ENCODE measurements at regions not wholly inside any gene's neighbourhood (a gene's known extent, or its start where the extent isn't known, plus 50 kb on each side); places are given as distances from the start of the nearest gene placed in this dataset.

- peak; percentile 6 for DNase-seq (ENCODE audit: low spot score)
These were observed 1044.8 kb downstream of the DTWD2 start for GRCh38 chr5:117943541-117943940.

GRCh38 chr5:117942861-117943519, 1045.4 kb downstream of the DTWD2 start:
- peak; percentile 6 for DNase-seq (ENCODE audit: low spot score)

GRCh38 chr5:117893211-117893610, 1095.1 kb downstream of the DTWD2 start:
- DNase-seq (ENCODE audit: low spot score) = no peak

GRCh38 chr5:117892360-117892759, 1096.0 kb downstream of the DTWD2 start:
- DNase-seq (ENCODE audit: low spot score) = no peak

- no peak for DNase-seq (ENCODE audit: low spot score)
These were observed 1098.8 kb downstream of the DTWD2 start for GRCh38 chr5:117889596-117889995.

- peak; percentile 56 for DNase-seq (ENCODE audit: low spot score)
These were observed 1099.7 kb downstream of the DTWD2 start for GRCh38 chr5:117888688-117889087.

- no peak for DNase-seq (ENCODE audit: low spot score)
These were observed 1106.7 kb downstream of the DTWD2 start for GRCh38 chr5:117881426-117882230.

- DNase-seq (ENCODE audit: low spot score) = no peak
These were observed 1107.4 kb downstream of the DTWD2 start for GRCh38 chr5:117880932-117881331.

GRCh38 chr5:117877731-117878130, 1110.6 kb downstream of the DTWD2 start:
- DNase-seq (ENCODE audit: low spot score) = no peak

GRCh38 chr5:117872798-117873368, 1115.5 kb downstream of the DTWD2 start:
- no peak for DNase-seq (ENCODE audit: low spot score)

GRCh38 chr5:117869596-117869995, 1118.8 kb downstream of the DTWD2 start:
- no peak for DNase-seq (ENCODE audit: low spot score)

- DNase-seq (ENCODE audit: low spot score) = peak; percentile 45
These were observed 1124.6 kb downstream of the DTWD2 start for GRCh38 chr5:117863586-117864296.

- no peak for DNase-seq (ENCODE audit: low spot score)
These were observed 1127.8 kb downstream of the DTWD2 start for GRCh38 chr5:117860550-117860949.

GRCh38 chr5:117859176-117859575, 1129.2 kb downstream of the DTWD2 start:
- DNase-seq (ENCODE audit: low spot score) = peak; percentile 61

- no peak for DNase-seq (ENCODE audit: low spot score)
These were observed 1131.6 kb downstream of the DTWD2 start for GRCh38 chr5:117856713-117857112.

GRCh38 chr5:117837786-117838185, 1150.6 kb downstream of the DTWD2 start:
- no peak for DNase-seq (ENCODE audit: low spot score)

GRCh38 chr5:117833691-117834090, 1154.7 kb downstream of the DTWD2 start:
- no peak for DNase-seq (ENCODE audit: low spot score)

GRCh38 chr5:117829646-117830045, 1158.7 kb downstream of the DTWD2 start:
- no peak for DNase-seq (ENCODE audit: low spot score)

GRCh38 chr5:117813850-117814249, 1174.5 kb downstream of the DTWD2 start:
- DNase-seq (ENCODE audit: low spot score) = no peak

- DNase-seq (ENCODE audit: low spot score) = no peak
These were observed 1175.5 kb downstream of the DTWD2 start for GRCh38 chr5:117812861-117813260.

- DNase-seq (ENCODE audit: low spot score) = no peak
These were observed 1179.1 kb downstream of the DTWD2 start for GRCh38 chr5:117809251-117809650.

GRCh38 chr5:117805058-117805457, 1183.3 kb downstream of the DTWD2 start:
- DNase-seq (ENCODE audit: low spot score) = no peak

GRCh38 chr5:117803533-117803932, 1184.8 kb downstream of the DTWD2 start:
- DNase-seq (ENCODE audit: low spot score) = no peak

Data from pons (tissue), 1 donor.